KBM-7 (cell line): ENCODE measurements at regions not wholly inside any gene's neighbourhood (a gene's known extent, or its start where the extent isn't known, plus 50 kb on each side); places are given as distances from the start of the nearest gene placed in this dataset.
"Not testable (repeated sequence)": the region's sequence is repeated elsewhere in the genome, so short reads cannot be mapped to it uniquely, and the experiment has no call there.

ENCODE experiments used
- DNase-seq: peaks from one replicate; pipeline ENCODE4 v3.0.0-alpha.2; 2015
- in situ Hi-C: fragments of 300-500 bp; cut with MboI; formaldehyde crosslinking; loops from 2 replicates; pipeline ENCODE4 v1.14.3; 2020; ENCODE audit warnings: low sequenced_read_pairs, low pct_unique_long_range_greater_than_20kb, mixed read lengths

DNA sequence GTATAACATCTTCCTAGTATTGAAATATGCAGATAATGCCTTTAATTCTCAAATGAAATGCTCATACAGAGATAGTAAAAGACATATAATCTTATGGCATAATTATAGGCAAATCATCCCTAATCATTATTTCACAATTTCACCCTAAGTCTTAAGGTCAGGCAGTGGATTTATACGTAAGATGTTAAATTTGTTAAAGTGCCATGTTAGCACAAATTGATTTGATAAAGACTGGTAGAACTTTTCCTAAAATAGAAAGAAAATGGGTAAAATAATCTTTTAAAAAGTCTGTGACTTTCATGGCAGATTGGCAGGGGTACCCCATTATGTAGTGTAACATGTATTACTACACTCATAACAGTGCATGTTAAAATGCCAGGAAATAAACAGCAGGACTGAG lies 1092.7 kb upstream of the GOT2 start:
- no peak for DNase-seq
- in situ Hi-C loops = no loop called here

DNA sequence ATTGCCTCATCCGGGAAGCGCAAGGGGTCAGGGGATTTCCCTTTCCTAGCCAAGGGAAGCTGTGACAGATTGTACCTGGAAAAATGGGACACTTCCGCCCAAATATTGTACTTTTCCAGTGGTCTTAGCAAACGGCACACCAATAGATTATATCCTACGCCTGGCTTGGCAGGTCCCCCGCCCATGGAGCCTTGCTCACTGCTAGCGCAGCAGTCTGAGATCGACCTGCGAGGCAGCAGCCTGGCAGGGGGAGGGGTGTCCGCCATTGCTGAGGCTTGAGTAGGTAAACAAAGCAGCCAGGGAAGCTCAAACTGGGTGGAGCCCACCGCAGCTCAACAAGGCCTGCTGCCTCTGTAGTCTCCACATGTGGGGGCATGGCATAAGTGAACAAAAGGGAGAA lies 1075.4 kb upstream of the GOT2 start:
- in situ Hi-C loops, DNase-seq: not testable (repeated sequence)

DNA sequence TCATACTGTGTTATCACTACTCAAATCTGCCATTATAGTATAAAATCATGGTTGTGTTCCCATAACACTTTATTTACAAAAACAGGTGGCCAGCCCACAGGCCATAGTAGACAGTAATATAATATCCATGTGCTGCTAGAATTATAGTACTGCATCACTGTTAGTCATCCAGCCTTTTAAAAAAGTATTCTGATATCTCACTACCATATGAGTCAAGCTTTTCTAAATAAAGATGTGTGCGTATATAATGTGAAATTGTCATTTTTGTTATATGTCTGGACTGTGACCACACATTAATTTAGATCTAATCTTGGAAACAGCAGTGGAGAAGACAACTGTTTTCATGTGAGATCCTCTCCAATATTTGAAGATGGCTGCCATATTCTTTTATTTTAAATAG lies 1049.1 kb upstream of the GOT2 start:
- in situ Hi-C loops = no loop called here
- no peak for DNase-seq

DNA sequence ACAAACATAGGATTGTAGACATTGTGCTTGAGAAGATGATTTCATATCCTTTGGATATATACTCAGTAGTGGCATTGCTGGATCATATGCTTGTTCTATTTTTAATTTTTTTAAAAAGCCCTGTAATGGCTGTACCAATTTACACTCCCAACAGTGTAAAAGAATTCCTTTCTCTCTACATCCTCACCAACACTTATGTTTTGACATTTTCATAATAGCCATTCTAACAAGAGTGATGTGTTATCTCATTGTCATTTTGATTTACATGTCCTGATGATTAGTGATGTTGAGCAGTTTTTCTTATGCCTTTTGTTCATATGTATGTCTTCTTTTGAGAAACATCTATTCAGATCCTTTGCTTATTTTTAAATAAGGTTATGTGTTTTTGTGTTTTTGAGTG lies 1039.2 kb upstream of the GOT2 start:
- DNase-seq = no peak
- in situ Hi-C loops = no loop called here

DNA sequence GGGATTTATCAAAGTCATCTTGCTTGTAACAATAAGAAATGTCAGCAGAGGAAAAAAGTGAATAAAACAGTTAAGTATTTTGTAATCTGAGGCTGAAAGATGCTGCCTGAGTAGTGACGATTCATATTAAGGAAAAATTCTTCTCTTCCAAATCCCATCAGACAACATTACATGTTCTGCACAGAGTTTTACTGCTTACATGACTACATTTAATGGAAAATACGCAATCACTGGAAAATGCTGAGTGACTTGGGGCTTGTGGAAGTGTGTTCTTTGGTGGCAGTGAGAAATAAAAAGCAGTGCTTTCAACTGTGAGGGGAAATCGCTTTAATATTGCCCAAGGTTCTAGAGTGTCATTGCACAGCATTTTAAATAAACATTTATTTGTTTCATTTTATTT lies 1025.2 kb upstream of the GOT2 start:
- no peak for DNase-seq
- in situ Hi-C loops = no loop called here

DNA sequence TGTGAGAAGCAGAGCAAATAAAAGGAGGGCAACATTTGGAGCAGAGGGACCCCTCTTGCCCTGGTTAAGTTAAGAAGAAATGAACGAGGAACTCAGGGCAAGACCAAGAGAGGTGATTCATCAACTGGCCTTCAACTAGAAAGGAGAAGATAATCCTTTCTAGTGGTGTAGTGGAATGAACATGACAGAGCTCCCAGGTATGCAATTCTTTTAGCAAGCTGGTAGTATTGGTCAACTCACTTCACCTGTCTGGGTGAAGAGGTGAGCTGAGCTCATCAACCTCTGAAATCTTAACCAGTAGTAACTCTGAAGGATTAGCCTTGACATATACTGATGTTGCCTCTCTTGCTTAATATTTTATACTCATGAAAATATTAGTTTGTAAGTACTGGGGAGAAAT lies 1024.7 kb upstream of the GOT2 start:
- no peak for DNase-seq
- in situ Hi-C loops = no loop called here

DNA sequence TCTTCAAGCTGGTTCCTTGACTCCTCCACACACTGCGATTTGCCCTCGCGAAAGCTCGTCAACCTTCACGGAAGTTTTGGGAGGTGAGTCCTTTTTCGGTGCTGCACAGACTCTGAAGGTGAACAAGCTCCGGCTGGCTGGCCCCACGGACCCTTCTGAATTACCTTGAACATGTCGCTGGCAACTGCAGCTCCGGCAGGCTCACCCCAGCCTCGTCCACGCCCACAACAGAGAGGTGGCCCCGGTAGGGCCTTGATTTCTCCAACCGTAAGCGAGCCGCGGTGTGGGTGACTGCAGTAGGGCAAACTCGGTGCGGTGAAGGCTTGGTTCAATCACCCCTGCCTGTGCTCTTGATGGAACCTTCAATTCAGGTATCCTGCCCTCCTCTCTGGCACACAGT lies 1020.7 kb upstream of the GOT2 start:
- no peak for DNase-seq
- in situ Hi-C loops = no loop called here

DNA sequence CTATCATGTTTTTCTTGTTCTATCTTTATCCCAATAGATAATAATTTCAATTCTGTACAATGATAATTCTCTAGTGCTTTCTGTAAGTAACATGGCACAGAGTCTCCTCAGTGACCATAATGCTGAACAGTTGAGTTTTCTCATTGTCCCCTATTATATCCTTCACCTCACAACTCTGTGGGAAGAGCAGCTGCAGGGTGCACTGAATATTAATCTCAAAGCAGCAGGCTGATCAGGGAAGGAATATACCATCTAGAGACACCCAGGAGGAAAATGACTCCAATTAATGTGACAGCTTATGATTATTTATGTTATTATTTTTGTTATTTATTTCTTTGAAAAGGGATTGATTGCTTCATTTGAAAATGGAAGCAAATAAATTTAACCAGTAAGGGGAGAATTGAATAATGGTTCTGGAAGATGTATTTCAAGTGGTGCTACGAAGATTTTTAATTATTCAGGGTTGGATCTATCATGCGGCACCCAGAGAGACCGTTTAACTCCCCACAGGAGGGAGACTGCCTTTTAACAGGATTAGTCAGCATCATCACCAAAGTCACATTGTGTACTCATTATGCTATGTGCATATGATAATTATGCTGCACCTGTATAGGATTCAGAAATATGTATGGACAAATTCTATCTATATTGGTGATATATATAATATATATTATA lies 1015.7 kb upstream of the GOT2 start:
- DNase-seq = no peak
- in situ Hi-C loops = no loop called here

DNA sequence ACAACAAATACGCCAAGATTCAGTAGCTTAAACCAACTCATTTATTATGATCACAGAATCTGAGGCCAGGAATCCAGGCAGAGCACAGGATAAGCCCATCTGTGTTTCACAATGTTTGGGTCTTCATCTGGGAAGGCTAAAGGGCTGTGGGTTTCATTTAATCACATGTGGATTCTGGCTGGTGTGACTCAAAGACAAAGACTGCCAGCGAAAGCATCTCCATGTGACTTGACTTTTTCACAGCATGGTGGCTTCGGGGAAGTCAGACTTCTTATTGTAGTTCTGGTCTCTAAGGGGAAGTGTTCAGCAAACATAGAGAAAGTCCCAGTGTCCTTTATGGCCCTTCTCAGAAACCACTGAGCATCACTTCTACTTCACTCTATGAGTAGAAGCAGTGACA lies 1014.4 kb upstream of the GOT2 start:
- in situ Hi-C loops = no loop called here
- no peak for DNase-seq

DNA sequence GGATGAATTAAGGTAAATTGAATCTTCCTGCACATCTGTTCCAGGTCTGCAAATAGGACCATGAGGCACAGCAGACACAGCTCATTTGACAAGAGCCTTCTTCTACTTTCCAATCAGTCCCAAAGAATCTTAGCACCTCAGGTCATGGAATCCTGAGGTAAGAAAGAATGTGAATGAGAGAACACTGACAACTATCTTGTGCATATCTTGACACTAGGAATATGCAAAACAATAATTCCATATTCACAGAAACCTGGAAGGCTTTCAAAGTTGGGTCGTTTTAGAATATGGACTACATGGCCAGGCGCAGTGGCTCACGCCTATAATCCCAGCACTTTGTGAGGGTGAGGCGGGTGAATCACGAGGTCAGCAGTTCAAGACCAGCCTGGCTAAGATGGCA lies 1009.4 kb upstream of the GOT2 start:
- in situ Hi-C loops = no loop called here
- no peak for DNase-seq

DNA sequence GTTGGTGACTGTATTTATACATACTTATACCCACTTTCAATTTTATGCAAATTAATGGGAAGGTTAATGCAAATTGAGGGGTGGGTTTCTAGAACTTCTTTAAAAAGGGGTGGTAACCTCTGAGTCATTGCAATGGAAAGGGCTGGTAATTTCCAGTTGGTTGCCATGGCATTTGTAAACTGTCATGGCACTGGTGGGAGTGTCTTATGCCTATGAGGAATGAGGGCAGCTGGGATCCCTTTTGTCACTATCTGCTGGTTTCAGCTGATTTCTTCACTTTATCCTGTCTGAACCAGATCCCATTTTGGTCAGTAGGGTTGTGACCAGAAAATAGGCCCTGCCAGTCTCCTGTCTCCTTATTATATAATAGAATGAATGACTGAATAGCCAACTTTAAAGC lies 1006.7 kb upstream of the GOT2 start:
- in situ Hi-C loops = no loop called here
- DNase-seq = no peak

DNA sequence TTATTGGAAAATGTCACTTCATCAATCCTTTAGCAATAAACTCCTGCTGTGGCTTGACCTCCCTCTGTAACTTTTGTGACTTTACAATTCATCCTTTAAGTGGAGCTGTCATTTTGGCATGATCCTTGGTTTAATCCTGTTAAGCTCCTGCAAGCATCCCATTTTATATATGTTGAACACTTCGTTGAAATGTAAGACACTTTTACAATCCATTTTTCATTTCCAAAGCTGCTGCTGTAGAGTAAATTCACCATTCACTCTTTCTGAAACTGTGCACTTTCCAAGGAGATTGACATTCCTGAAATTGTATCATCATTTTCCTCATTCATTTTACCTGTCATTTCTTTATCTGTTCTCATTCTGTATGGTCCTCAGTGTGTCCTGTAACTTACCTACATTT lies 1003.2 kb upstream of the GOT2 start:
- DNase-seq = no peak
- in situ Hi-C loops = no loop called here

DNA sequence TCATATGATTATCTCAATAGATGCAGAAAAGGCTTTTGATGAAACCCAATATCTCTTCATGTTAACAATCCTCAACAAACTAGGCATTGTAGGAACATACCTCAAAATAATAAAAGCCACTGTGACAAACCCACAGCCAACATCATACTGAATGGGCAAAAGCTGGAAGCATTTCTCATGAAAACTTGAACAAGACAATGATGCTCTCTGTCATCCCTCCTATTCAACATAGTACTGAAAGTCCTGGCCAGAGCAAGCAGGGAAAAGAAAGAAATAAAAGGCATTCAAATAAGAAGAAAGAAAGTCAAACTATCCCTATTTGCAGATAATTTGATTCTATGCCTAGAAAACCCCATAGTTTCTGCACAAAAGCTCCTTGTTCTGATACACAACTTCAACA lies 999.2 kb upstream of the GOT2 start:
- DNase-seq = no peak

DNA sequence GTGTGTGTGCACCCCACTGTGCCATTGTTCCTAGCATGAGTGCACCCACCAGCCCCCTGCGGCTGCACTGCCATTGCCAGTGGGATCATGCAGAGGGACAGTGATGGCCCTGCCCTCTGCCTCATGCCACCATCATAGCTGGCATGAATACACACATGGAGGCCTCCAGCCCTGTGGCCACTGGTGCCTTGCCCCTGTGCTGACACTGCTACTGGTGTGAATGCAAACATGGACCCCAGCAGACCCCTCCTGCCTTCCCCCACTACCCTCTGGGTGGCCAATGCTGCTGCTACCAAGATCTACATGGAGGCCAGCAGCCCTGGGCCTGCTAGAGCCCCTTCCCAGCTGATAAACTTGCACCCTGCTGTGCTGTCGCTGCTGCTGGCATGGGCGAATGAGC lies 995.5 kb upstream of the GOT2 start:
- in situ Hi-C loops = no loop called here
- DNase-seq = no peak

More for the DNA sequence above, 999.2 kb upstream of the GOT2 start:
- in situ Hi-C loops = no loop called here

DNA sequence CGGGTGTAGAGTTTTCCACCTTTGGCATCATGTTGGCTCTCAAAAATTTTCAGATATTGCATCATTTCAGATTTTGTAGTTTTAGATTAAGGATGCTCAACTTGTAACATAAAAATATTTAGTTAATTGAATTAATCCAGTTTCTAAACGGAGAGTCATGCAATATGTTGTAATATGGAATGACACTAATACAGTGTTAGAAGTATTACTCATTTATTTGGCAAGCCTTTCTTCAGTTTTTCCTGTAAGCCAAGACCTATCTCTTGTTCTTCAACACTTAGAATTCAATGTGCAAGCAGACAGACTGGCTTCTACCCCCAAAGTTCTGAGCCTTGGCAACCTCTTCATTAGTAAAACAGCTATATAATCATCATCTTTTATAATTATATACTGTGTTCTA lies 985.0 kb upstream of the GOT2 start:
- in situ Hi-C loops = no loop called here
- no peak for DNase-seq

DNA sequence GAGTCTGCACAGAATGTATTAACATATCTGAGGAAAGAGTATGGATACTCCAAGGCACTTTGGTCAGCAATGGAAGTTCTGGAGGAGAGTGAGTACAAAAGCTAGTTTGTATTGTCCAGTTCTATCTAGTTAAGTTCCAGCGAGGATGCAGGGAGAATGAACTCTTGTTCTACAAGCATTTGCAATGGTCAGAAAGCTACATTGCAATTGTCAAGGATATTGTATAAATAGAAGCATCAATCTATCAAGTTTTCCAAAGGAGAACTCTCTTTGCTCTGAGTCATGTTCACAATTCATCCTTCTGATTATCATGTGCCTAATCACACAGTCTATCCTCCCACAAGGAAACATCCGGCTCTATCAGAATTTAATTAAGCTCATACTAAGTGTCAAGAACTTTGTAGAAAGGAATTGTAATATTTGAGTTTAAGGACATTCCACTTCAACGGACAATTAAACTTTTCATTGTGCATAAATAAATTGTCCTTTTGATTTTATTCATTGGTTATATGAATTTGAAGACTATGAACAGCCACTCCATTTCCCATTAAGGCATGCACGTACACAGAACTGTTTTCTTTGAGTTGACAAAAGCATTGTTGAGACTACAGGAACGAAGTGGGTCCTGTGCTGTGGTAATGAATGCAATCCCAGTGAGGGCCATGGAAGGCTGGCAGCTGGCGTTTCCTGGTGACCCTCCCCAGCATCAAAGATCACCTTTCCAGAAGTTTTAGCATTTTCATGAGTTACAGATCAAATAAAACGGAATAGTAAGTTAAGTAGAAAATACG lies 973.5 kb upstream of the GOT2 start:
- in situ Hi-C loops = no loop called here
- DNase-seq = no peak

DNA sequence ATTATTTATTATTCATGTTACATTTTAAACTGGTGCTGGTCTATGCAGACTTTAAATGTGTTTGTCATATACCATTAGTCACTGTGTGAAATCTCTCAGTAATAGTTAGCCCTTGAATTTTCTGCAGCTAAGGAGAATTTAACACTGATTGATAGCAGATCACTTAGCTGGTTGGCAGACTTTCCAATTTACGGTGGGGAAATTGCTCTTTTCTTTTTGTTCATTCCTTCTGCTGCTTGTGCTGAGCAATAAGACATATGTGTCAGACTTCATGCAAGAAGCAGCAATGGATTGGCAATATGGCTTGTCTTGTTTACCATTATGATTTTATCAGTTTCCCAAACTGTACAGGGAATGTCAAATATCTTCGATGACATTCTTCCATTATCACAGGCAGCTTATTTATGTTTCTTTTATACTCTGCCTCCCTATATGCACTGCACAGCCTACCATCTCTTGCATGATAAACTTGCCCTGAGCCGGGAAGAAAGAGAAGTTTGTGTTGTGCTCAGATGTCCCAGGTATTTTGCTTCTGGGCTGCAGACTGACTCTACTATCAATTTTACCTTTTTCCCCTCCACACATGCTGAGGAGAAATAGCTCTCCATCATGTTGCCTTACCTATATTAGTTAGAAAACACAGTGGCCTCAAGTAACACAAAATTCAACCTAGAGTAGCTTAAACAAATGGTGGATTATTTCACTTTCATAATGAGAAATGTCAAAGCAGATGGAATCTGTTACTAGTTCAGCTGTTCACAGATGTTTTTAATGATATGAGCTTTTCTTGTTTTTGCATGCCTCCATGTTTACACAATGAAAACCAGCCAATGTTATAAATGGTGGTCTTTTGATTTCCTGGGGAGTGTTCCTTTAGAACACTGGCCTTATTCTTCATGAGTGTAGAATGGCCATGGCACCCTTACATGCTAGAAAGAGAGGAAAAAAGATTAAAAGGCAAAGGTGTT lies 968.1 kb upstream of the GOT2 start:
- in situ Hi-C loops = no loop called here
- no peak for DNase-seq

DNA sequence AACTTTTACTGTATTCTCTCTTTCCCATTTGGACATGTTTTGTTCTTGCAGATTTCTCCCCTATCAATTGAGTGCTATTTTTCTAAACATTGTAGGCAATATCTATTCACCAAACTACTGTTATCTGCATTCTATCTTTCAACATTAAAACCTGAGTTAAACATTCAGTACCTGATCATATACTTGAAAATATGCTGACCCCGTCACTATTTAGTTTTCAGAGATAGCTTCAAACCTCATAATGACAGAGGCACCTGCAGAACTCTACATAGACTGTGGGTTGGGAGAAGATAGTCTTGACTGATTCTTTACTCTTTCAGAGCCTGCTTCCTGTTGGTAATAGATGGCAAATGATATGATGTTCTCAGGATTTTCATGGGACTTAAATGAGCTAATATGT lies 965.7 kb upstream of the GOT2 start:
- in situ Hi-C loops = no loop called here
- no peak for DNase-seq

DNA sequence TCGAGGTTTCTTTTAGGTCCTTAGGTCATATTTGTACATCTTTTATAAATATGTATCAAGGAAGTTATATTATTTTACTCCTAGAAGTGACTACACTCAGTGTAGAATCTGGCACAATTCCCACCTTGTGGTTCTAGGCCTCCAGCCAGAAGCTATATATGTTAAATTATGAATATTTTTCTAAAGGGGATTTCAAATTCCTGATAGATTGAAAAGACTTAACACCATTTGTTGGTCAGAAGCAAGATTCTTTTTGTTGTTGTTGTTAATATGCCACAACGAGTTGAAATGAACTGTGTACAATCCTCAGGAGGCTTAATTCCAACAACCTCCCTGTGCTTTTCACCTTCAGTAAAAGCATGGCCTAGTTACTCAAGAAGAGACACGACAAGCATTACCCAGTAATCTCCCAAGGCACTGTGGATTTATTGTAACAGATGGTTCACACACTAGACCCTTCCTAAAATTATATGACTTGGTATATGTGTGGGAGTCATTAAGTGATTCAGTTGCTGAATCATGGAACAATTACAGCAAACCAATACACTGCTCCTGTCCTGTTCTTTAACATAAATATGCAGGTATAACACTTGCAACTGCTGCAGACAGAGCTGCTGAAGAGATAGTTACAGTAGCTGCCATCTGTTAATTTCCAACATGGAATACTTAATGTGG lies 964.4 kb upstream of the GOT2 start:
- in situ Hi-C loops = no loop called here
- no peak for DNase-seq
